ENCODE measurements at regions not wholly inside any gene's neighbourhood (a gene's known extent, or its start where the extent isn't known, plus 50 kb on each side); places are given as distances from the start of the nearest gene placed in this dataset.

- Histone ChIP-seq H3K4me3 (no peak overlapping the region), H3K9ac (ENCODE audit: insufficient read depth in 1 of 2, low read length in 2 of 2) (no peak overlapping the region), H3K4me1 (ENCODE audit: control insufficient read depth in 5 of 5, insufficient read depth in 5 of 5, low read length in 5 of 5) (no peaks in the 10 kb centered on the region), H3K27ac (ENCODE audit: low read depth in 1 of 2, low read length in 1 of 2) (no peak overlapping the region), H3K9me3 (ENCODE audit: control insufficient read depth in 4 of 4, insufficient read depth in 3 of 4, low read length in 3 of 4) (no peaks in the 10 kb centered on the region), H3K27me3 (ENCODE audit: control insufficient read depth in 3 of 3, insufficient read depth in 3 of 3, low read length in 2 of 3) (no peaks in the 10 kb centered on the region), H3K36me3 (ENCODE audit: control insufficient read depth in 4 of 4, insufficient read depth in 4 of 4, low read length in 4 of 4) (no peaks in the 10 kb centered on the region)
- DNase-seq (no peak), ATAC-seq (ENCODE audit: insufficient read depth, low FRiP score) (no peak)
- WGBS, 2 donors, result 86 to 95% methylated on average over 1 of the region's 1 CpG
- TF ChIP-seq CTCF (IDR thresholded peaks at IDR 0.05; ENCODE audit: control extremely low read depth, extremely low read depth), result no peak
Measured at GRCh38 chr14:61870163-61870562, 107.9 kb downstream of the SNAPC1 start.

- 50 to 57% methylated on average over 1 of the region's 1 CpG for WGBS, 2 donors
- TF ChIP-seq CTCF (IDR thresholded peaks at IDR 0.05; ENCODE audit: control extremely low read depth, extremely low read depth), result no peak
- DNase-seq, result no peak
- ATAC-seq (ENCODE audit: insufficient read depth, low FRiP score), result no peak
- Histone ChIP-seq H3K4me3 (no peak overlapping the region), H3K4me1 (ENCODE audit: control insufficient read depth in 5 of 5, insufficient read depth in 5 of 5, low read length in 5 of 5) (peaks cover 0 to 17% (median 0%) of the 10 kb centered on the region in 5 donors), H3K36me3 (ENCODE audit: control insufficient read depth in 4 of 4, insufficient read depth in 4 of 4, low read length in 4 of 4) (no peaks in the 10 kb centered on the region), H3K9me3 (ENCODE audit: control insufficient read depth in 4 of 4, insufficient read depth in 3 of 4, low read length in 3 of 4) (no peaks in the 10 kb centered on the region), H3K9ac (ENCODE audit: insufficient read depth in 1 of 2, low read length in 2 of 2) (no peak overlapping the region), H3K27me3 (ENCODE audit: control insufficient read depth in 3 of 3, insufficient read depth in 3 of 3, low read length in 2 of 3) (no peaks in the 10 kb centered on the region), H3K27ac (ENCODE audit: low read depth in 1 of 2, low read length in 1 of 2) (no peak overlapping the region)
Measured at GRCh38 chr14:61872452-61872851, 110.2 kb downstream of the SNAPC1 start.

- Histone ChIP-seq H3K4me1 (ENCODE audit: control insufficient read depth in 5 of 5, insufficient read depth in 5 of 5, low read length in 5 of 5) (peaks cover 0 to 29% (median 7%) of the 10 kb centered on the region in 5 donors), H3K27me3 (ENCODE audit: control insufficient read depth in 3 of 3, insufficient read depth in 3 of 3, low read length in 2 of 3) (no peaks in the 10 kb centered on the region), H3K9me3 (ENCODE audit: control insufficient read depth in 4 of 4, insufficient read depth in 3 of 4, low read length in 3 of 4) (no peaks in the 10 kb centered on the region), H3K9ac (ENCODE audit: insufficient read depth in 1 of 2, low read length in 2 of 2) (no peak overlapping the region), H3K27ac (ENCODE audit: low read depth in 1 of 2, low read length in 1 of 2) (no peak overlapping the region), H3K4me3 (no peak overlapping the region), H3K36me3 (ENCODE audit: control insufficient read depth in 4 of 4, insufficient read depth in 4 of 4, low read length in 4 of 4) (no peaks in the 10 kb centered on the region)
- 95 to 98% methylated on average over 1 of the region's 1 CpG for WGBS, 2 donors
- DNase-seq, result no peak
- no peak for TF ChIP-seq CTCF (IDR thresholded peaks at IDR 0.05; ENCODE audit: control extremely low read depth, extremely low read depth)
- no peak for ATAC-seq (ENCODE audit: insufficient read depth, low FRiP score)
Measured at GRCh38 chr14:61875483-61875882, 113.3 kb downstream of the SNAPC1 start.

GRCh38 chr14:61876362-61877034 is 114.3 kb downstream of the SNAPC1 start:
- H3K36me3 ChIP-seq (ENCODE audit: control insufficient read depth in 4 of 4, insufficient read depth in 4 of 4, low read length in 4 of 4), result no peaks in the 10 kb centered on the region
- WGBS, 2 donors, result 44 to 54% methylated on average over 8 of the region's 8 CpGs
- no peaks in the 10 kb centered on the region for H3K27me3 ChIP-seq (ENCODE audit: control insufficient read depth in 3 of 3, insufficient read depth in 3 of 3, low read length in 2 of 3)
- no peak for TF ChIP-seq CTCF (IDR thresholded peaks at IDR 0.05; ENCODE audit: control extremely low read depth, extremely low read depth)
- H3K9ac ChIP-seq (ENCODE audit: insufficient read depth in 1 of 2, low read length in 2 of 2), result no peak overlapping the region
- no peak overlapping the region for H3K27ac ChIP-seq (ENCODE audit: low read depth in 1 of 2, low read length in 1 of 2)
- H3K9me3 ChIP-seq (ENCODE audit: control insufficient read depth in 4 of 4, insufficient read depth in 3 of 4, low read length in 3 of 4), result no peaks in the 10 kb centered on the region
- DNase-seq (peak in 2 of 3 donors; percentile 73 to 81), ATAC-seq (ENCODE audit: insufficient read depth, low FRiP score) (no peak)
- H3K4me3 ChIP-seq, result no peak overlapping the region
- H3K4me1 ChIP-seq (ENCODE audit: control insufficient read depth in 5 of 5, insufficient read depth in 5 of 5, low read length in 5 of 5), result peaks cover 0 to 29% (median 7%) of the 10 kb centered on the region in 5 donors
